HepG2 (cell line): ENCODE measurements at regions not wholly inside any gene's neighbourhood (a gene's known extent, or its start where the extent isn't known, plus 50 kb on each side); places are given as distances from the start of the nearest gene placed in this dataset.

ENCODE experiments used
- ATAC-seq: fragments of 200-7000 bp; cut with Tn5 transposase; 3 replicates; pipeline ENCODE4 v1.9.1; 2020; ENCODE audit warnings: mild to moderate bottlenecking, moderate library complexity
- BruUV-seq: library from RNA; stranded (reverse); fragments of 400-500 nt; replicated peaks from 2 replicates; lab custom pipeline; 2021; lab: Mats Ljungman, UMichigan
- CTCF ChIA-PET: fragments of 300-600 bp; formaldehyde crosslinking; extraction: SDS; loops from one replicate; lab custom pipeline; 2021; ENCODE audit warnings: low total read pairs, inconsistent platforms, low intra/inter-chr PET ratio; lab: Yijun Ruan, JAX
- POLR2A ChIA-PET: fragments of 350-600 bp; sonication (Branson Sonifier 250); formaldehyde crosslinking; loops from one replicate; lab custom pipeline; 2020; ENCODE audit warnings: antibody characterized with exemption, inconsistent platforms; lab: Yijun Ruan, JAX
- DNase-seq: peaks from one replicate; pipeline ENCODE4 v3.0.0-alpha.2; 2015; ENCODE audit warnings: low spot score
- FAIRE-seq: peaks from 3 replicates; lab custom pipeline; 2011; peaks lifted over from hg19 to GRCh38; lab: Jason Lieb, UNC
- H2AFZ ChIP-seq: one replicate; pipeline ENCODE4 v1.6.1; 2011; ENCODE audit warnings: low read length, inconsistent platforms
- H3K27ac ChIP-seq: fragments of 300-600 bp; 3 replicates; pipeline ENCODE4 v1.8.0; 2011; ENCODE audit warnings: mixed run types, mild to moderate bottlenecking, mixed read lengths, low read length, inconsistent platforms; ENCODE audit not compliant: insufficient read depth; ENCODE audit errors: extremely low read length
- H3K27me3 ChIP-seq, 2 experiments: fragments of 200-600 bp in 1 of 2; 2 replicates in 1 of 2; 3 replicates in 1 of 2; pipeline versions ENCODE4 v1.6.0 to v1.8.0; 2011; ENCODE audit warnings: low read length in 2 of 2, mild to moderate bottlenecking in 2 of 2, moderate library complexity in 2 of 2, inconsistent platforms in 1 of 2; ENCODE audit not compliant: insufficient read depth in 2 of 2, control insufficient read depth in 1 of 2
- H3K36me3 ChIP-seq, 2 experiments: fragments of 200-600 bp in 1 of 2; replicated peaks in 1 of 2; 2 replicates in 1 of 2; 3 replicates in 1 of 2; pipeline versions ENCODE4 v1.5.1 to v1.8.0; 2011; ENCODE audit warnings: low read length in 2 of 2, inconsistent platforms in 1 of 2; ENCODE audit not compliant: insufficient read depth in 2 of 2, control insufficient read depth in 1 of 2
- H3K4me1 ChIP-seq: 2 replicates; pipeline ENCODE4 v1.5.1; 2012; ENCODE audit warnings: low read length, inconsistent platforms; ENCODE audit not compliant: insufficient read depth
- H3K4me2 ChIP-seq: 2 replicates; pipeline ENCODE4 v1.6.0; 2011; ENCODE audit warnings: low read depth, low read length, inconsistent platforms
- H3K4me3 ChIP-seq, 3 experiments: fragments of 200-600 bp in 1 of 3; sonication (generic), shearing (Covaris generic) in 1 of 3; replicated peaks in 1 of 3; 2 replicates each; pipeline ENCODE4 v1.5.1; 2011 to 2016; ENCODE audit warnings: low read length in 3 of 3, inconsistent platforms in 2 of 3, low read depth in 2 of 3, mild to moderate bottlenecking in 2 of 3, control low read depth in 1 of 3, mixed read lengths in 1 of 3; ENCODE audit not compliant: insufficient read depth in 1 of 3
- H3K79me2 ChIP-seq: one replicate; pipeline ENCODE4 v1.6.1; 2011; ENCODE audit warnings: low read length, inconsistent platforms; ENCODE audit not compliant: insufficient read depth
- H3K9ac ChIP-seq: 2 replicates; pipeline ENCODE4 v1.6.0; 2011; ENCODE audit warnings: mild to moderate bottlenecking, low read depth, low read length, inconsistent platforms; ENCODE audit not compliant: insufficient read depth
- H3K9me3 ChIP-seq: 2 replicates; pipeline ENCODE4 v1.5.1; 2012; ENCODE audit warnings: mild to moderate bottlenecking, low read length
- H4K20me1 ChIP-seq: 2 replicates; pipeline ENCODE4 v1.6.0; 2011; ENCODE audit warnings: inconsistent platforms, mild to moderate bottlenecking, low read length, moderate library complexity; ENCODE audit not compliant: insufficient read depth
- DNMT1 ChIP-seq: sonication (generic); formaldehyde crosslinking; IDR thresholded peaks from 2 replicates; pipeline ENCODE4 v1.5.1; 2020; ENCODE audit warnings: mild to moderate bottlenecking, missing genetic modification reagents
- FLYWCH1 ChIP-seq: sonication (generic); formaldehyde crosslinking; IDR thresholded peaks from 2 replicates; pipeline ENCODE4 v1.8.1; 2023; ENCODE audit warnings: mild to moderate bottlenecking, missing genetic modification reagents
- FOXK2 ChIP-seq: fragments of 450-650 bp; IDR thresholded peaks from 2 replicates; pipeline ENCODE4 v1.6.1; 2016
- HOXA3 ChIP-seq: sonication (generic); formaldehyde crosslinking; IDR thresholded peaks from 2 replicates; pipeline ENCODE4 v1.5.0; 2020; ENCODE audit warnings: missing genetic modification reagents
- KIAA2018 ChIP-seq: sonication (generic); formaldehyde crosslinking; IDR thresholded peaks from 2 replicates; pipeline ENCODE4 v1.5.0; 2020; ENCODE audit warnings: mild to moderate bottlenecking, missing genetic modification reagents, borderline replicate concordance
- TBL1XR1 ChIP-seq: fragments of 150-350 bp; IDR thresholded peaks from 2 replicates; pipeline ENCODE4 v1.6.1; 2014; ENCODE audit warnings: borderline replicate concordance, low read length; ENCODE audit not compliant: partially characterized antibody
- ZBTB10 ChIP-seq: sonication (generic); formaldehyde crosslinking; IDR thresholded peaks from 2 replicates; pipeline ENCODE4 v1.4.0; 2020; ENCODE audit warnings: missing genetic modification reagents, borderline replicate concordance
- ZBTB20 ChIP-seq: sonication (generic); formaldehyde crosslinking; IDR thresholded peaks from 2 replicates; pipeline ENCODE4 v1.8.1; 2023; ENCODE audit warnings: missing genetic modification reagents, low read depth, mild to moderate bottlenecking, borderline replicate concordance
- ZNF276 ChIP-seq: sonication (generic); formaldehyde crosslinking; IDR thresholded peaks from 2 replicates; pipeline ENCODE4 v1.4.0; 2020; ENCODE audit warnings: mild to moderate bottlenecking, low read depth, missing genetic modification reagents
- ZNF337 ChIP-seq: sonication (generic); formaldehyde crosslinking; IDR thresholded peaks from 2 replicates; pipeline ENCODE4 v1.5.1; 2020; ENCODE audit warnings: missing genetic modification reagents, low read depth, mild to moderate bottlenecking, borderline replicate concordance
- ZNF432 ChIP-seq: sonication (generic); formaldehyde crosslinking; IDR thresholded peaks from 2 replicates; pipeline ENCODE4 v1.5.0; 2020; ENCODE audit warnings: missing genetic modification reagents, mild to moderate bottlenecking, borderline replicate concordance
- ZNF777 ChIP-seq: sonication (generic); formaldehyde crosslinking; IDR thresholded peaks from 2 replicates; pipeline ENCODE4 v1.4.0; 2020; ENCODE audit warnings: missing genetic modification reagents
- ZNF782 ChIP-seq: sonication (generic); formaldehyde crosslinking; IDR thresholded peaks from 2 replicates; pipeline ENCODE4 v1.4.0; 2020; ENCODE audit warnings: missing genetic modification reagents, mild to moderate bottlenecking, borderline replicate concordance
- WGBS: methylation state at CpG from one replicate; pipeline ENCODE4 v1.1.6; 2017; ENCODE audit warnings: low lambda C conversion rate; 5-methylcytosine and 5-hydroxymethylcytosine counted together
- in situ Hi-C: cut with HindIII; loops from 2 replicates; pipeline ENCODE4 v1.10.0; 2017; ENCODE audit warnings: low pct_unique_long_range_greater_than_20kb; ENCODE audit not compliant: extremely low pct_ligation_motif_present
- intact Hi-C: fragments of 100-400 bp; cut with micrococcal nuclease; formaldehyde crosslinking; loops from one replicate; pipeline ENCODE4 v1.10.0; 2022; ENCODE audit not compliant: unreplicated experiment

GRCh38 chr3:43909149-43909548 is 218.4 kb downstream of the ABHD5 start:
- no peak overlapping the region for H3K9ac ChIP-seq
- CTCF ChIA-PET = no interaction called here
- no peak for DNase-seq
- no peak for FAIRE-seq
- H3K4me2 ChIP-seq = no peak overlapping the region
- H3K4me1 ChIP-seq = no peaks in the 10 kb centered on the region
- peaks cover 0 to 15% of the 10 kb centered on the region in 2 experiments; a peak in 1 of 5 replicates for H3K27me3 ChIP-seq
- H4K20me1 ChIP-seq = no peaks in the 10 kb centered on the region
- 8% methylated on average over 1 of the region's 3 CpGs for WGBS
- no peak overlapping the region for H2AFZ ChIP-seq
- H3K27ac ChIP-seq = no peak overlapping the region
- intact Hi-C loops = no loop called here
- no peaks in the 10 kb centered on the region for H3K79me2 ChIP-seq
- in situ Hi-C loops = no loop called here
- no peak overlapping the region for H3K4me3 ChIP-seq
- no peaks in the 10 kb centered on the region for H3K9me3 ChIP-seq
- H3K36me3 ChIP-seq = no peaks in the 10 kb centered on the region
- TF ChIP-seq ZNF276 (CRISPR knock-in tag) (no peak), FLYWCH1 (no peak), ZNF782 (no peak), DNMT1 (CRISPR knock-in tag) (no peak), ZBTB20 (no peak), HOXA3 (no peak), ZNF337 (CRISPR knock-in tag) (no peak), TBL1XR1 (no peak), FOXK2 (no peak), KIAA2018 (CRISPR knock-in tag) (no peak), ZNF432 (CRISPR knock-in tag) (no peak), ZBTB10 (CRISPR knock-in tag) (no peak), ZNF777 (no peak)
- no TSS peak for BruUV-seq
- no peak for ATAC-seq
- POLR2A ChIA-PET = no interaction called here
